Muscle layer of duodenum (tissue), 2 donors: ENCODE measurements at regions not wholly inside any gene's neighbourhood (a gene's known extent, or its start where the extent isn't known, plus 50 kb on each side); places are given as distances from the start of the nearest gene placed in this dataset.

Experiments
- H3K27ac ChIP-seq: one replicate; pipeline ENCODE4 v1.7.0; 2013; ENCODE audit warnings: mild to moderate bottlenecking, low read length
- H3K27me3 ChIP-seq: one replicate; pipeline ENCODE4 v1.7.0; 2013; ENCODE audit warnings: low read depth, mild to moderate bottlenecking, control low read depth, low read length
- H3K36me3 ChIP-seq, 2 donors: one replicate each; pipeline ENCODE4 v1.7.0; 2013; ENCODE audit warnings: low read length in 2 of 2, control low read depth in 1 of 2, mild to moderate bottlenecking in 1 of 2; ENCODE audit not compliant: insufficient read depth in 2 of 2, control insufficient read depth in 1 of 2
- H3K4me1 ChIP-seq, 2 donors: one replicate each; pipeline ENCODE4 v1.7.0; 2013; ENCODE audit warnings: low read length in 2 of 2, mild to moderate bottlenecking in 2 of 2, control low read depth in 1 of 2, moderate library complexity in 1 of 2; ENCODE audit not compliant: insufficient read depth in 2 of 2, control insufficient read depth in 1 of 2
- H3K4me3 ChIP-seq, 2 donors: one replicate each; pipeline ENCODE4 v1.7.0; 2013; ENCODE audit warnings: low read length in 2 of 2, low read depth in 1 of 2, mild to moderate bottlenecking in 1 of 2
- H3K9me3 ChIP-seq, 2 donors: one replicate each; pipeline ENCODE4 v1.7.0; 2013; ENCODE audit warnings: low read length in 2 of 2, control low read depth in 1 of 2, mild to moderate bottlenecking in 1 of 2; ENCODE audit not compliant: control insufficient read depth in 1 of 2
- donor health status: healthy.

DNA sequence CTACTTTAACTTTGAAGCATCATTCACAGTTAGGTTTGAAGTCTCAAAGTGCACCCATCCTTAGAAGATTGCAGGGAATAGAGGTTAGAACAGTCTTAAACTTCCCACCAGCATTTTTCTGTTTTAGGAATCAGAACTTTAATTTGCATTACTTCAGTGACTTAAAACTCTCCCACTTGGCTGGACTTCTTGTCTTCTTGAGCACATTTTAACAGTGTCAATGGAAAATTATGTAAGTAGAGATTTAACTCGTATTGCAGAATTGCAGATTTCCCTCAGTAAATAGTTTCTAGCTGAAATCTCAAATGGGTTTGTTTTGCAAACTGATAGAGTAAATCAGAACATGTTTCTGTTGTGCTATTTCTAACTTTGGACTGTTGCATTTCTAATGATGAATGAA is 369.6 kb downstream of the OTOL1 start:
- no peaks in the 10 kb centered on the region for H3K4me1 ChIP-seq
- no peak overlapping the region for H3K4me3 ChIP-seq
- no peaks in the 10 kb centered on the region for H3K9me3 ChIP-seq
- no peaks in the 10 kb centered on the region for H3K36me3 ChIP-seq
- no peaks in the 10 kb centered on the region for H3K27me3 ChIP-seq
- H3K27ac ChIP-seq = no peak overlapping the region

- Histone ChIP-seq H3K36me3 (no peaks in the 10 kb centered on the region), H3K4me3 (no peak overlapping the region), H3K27ac (no peak overlapping the region), H3K27me3 (no peaks in the 10 kb centered on the region), H3K4me1 (no peaks in the 10 kb centered on the region), H3K9me3 (peaks cover 0 to 4% of the 10 kb centered on the region in 2 donors)
Measured at GRCh38 chr3:161875483-161875882, 378.9 kb downstream of the OTOL1 start.

DNA sequence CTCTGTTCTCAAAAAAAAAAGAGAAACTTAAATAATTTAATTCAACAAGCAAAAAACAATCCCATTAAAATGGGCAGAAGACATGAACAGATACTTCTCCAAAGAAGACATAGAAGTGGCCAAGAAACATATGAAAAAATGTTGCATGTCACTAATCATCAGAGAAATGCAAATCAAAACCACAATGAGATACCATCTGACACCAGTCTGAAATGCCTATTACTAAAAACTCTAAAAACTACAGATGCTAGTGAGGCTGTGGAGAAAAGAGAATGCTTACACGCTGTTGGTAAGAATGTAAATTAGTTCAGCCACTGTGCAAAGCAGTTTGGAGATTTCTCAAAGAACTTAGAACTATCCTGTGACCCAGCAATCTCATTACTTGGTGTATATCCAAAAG is 382.9 kb downstream of the OTOL1 start:
- Histone ChIP-seq H3K27me3 (no peaks in the 10 kb centered on the region), H3K4me1 (no peaks in the 10 kb centered on the region), H3K36me3 (no peaks in the 10 kb centered on the region), H3K27ac (no peak overlapping the region), H3K9me3 (peaks cover 0 to 4% of the 10 kb centered on the region in 2 donors), H3K4me3 (no peak overlapping the region)

GRCh38 chr3:161884830-161885229 is 388.2 kb downstream of the OTOL1 start:
- no peak overlapping the region for H3K27ac ChIP-seq

GRCh38 chr3:161890147-161890625 is 393.6 kb downstream of the OTOL1 start:
- H3K27me3 ChIP-seq = no peaks in the 10 kb centered on the region
- no peaks in the 10 kb centered on the region for H3K4me1 ChIP-seq
- H3K4me3 ChIP-seq = no peak overlapping the region
- H3K9me3 ChIP-seq = peaks cover 0 to 10% of the 10 kb centered on the region in 2 donors
- H3K27ac ChIP-seq = no peak overlapping the region
- H3K36me3 ChIP-seq = no peaks in the 10 kb centered on the region

More at GRCh38 chr3:161884830-161885229, 388.2 kb downstream of the OTOL1 start:
- Histone ChIP-seq H3K9me3 (peaks cover 0 to 3% of the 10 kb centered on the region in 2 donors), H3K36me3 (no peaks in the 10 kb centered on the region), H3K27me3 (no peaks in the 10 kb centered on the region), H3K4me1 (no peaks in the 10 kb centered on the region), H3K4me3 (no peak overlapping the region)

DNA sequence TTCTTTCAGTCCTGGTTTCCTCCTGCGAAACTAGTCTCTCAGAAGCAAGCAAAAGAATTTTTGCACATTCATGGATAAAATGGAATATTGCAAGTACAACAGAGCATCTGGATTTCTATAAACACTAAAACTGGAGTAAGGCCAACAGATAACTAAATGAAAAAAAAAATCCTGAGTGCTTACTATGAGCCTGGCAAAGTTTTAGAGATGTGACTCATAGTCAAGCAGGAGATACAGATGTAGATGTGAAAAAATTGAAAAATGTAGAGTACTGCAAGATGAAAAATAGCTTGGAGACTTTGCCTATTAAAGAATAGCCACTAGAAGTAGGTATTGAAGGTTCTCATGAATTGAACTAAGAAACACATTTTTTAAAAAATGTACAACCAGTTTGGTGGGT is 397.4 kb downstream of the OTOL1 start:
- Histone ChIP-seq H3K36me3 (no peaks in the 10 kb centered on the region), H3K27ac (no peak overlapping the region), H3K4me1 (no peaks in the 10 kb centered on the region), H3K4me3 (no peak overlapping the region), H3K27me3 (no peaks in the 10 kb centered on the region), H3K9me3 (peaks cover 0 to 10% of the 10 kb centered on the region in 2 donors)

DNA sequence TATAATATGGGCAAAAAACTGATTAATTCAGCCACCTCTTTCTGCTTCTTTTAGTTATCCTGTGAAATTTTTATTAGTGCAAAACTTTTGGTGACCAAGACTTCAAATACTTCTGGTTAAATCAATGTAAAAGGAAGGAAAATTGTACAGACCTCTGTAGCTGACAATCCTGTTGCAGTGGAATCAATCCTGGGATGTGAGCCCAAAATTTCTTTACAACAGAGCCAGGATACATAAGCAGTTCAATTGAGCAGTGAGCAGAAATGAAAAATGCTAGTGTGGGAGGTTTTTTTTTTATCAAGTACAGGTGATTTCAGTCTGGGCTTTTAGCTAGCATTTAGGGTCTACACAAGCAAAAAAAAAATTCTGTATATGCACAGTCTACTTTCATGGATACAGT is 398.0 kb downstream of the OTOL1 start:
- peaks cover 0 to 10% of the 10 kb centered on the region in 2 donors for H3K9me3 ChIP-seq
- H3K27ac ChIP-seq = no peak overlapping the region
- H3K36me3 ChIP-seq = no peaks in the 10 kb centered on the region
- H3K4me3 ChIP-seq = no peak overlapping the region
- no peaks in the 10 kb centered on the region for H3K27me3 ChIP-seq
- H3K4me1 ChIP-seq = no peaks in the 10 kb centered on the region

GRCh38 chr3:161905520-161906132 is 409.0 kb downstream of the OTOL1 start:
- Histone ChIP-seq H3K4me1 (no peaks in the 10 kb centered on the region), H3K9me3 (no peaks in the 10 kb centered on the region), H3K36me3 (no peaks in the 10 kb centered on the region), H3K27ac (no peak overlapping the region), H3K4me3 (no peak overlapping the region), H3K27me3 (no peaks in the 10 kb centered on the region)

GRCh38 chr3:161913786-161914389 is 417.3 kb downstream of the OTOL1 start:
- H3K27me3 ChIP-seq = no peaks in the 10 kb centered on the region
- H3K4me1 ChIP-seq = peaks cover 0 to 4% of the 10 kb centered on the region in 2 donors
- H3K36me3 ChIP-seq = no peaks in the 10 kb centered on the region
- no peaks in the 10 kb centered on the region for H3K9me3 ChIP-seq
- no peak overlapping the region for H3K4me3 ChIP-seq
- no peak overlapping the region for H3K27ac ChIP-seq

GRCh38 chr3:161914703-161915417 is 418.3 kb downstream of the OTOL1 start:
- Histone ChIP-seq H3K36me3 (no peaks in the 10 kb centered on the region), H3K27me3 (no peaks in the 10 kb centered on the region), H3K9me3 (no peaks in the 10 kb centered on the region), H3K27ac (no peak overlapping the region), H3K4me3 (no peak overlapping the region), H3K4me1 (peaks cover 0 to 4% of the 10 kb centered on the region in 2 donors)

- no peaks in the 10 kb centered on the region for H3K36me3 ChIP-seq
- H3K4me1 ChIP-seq = peaks cover 0 to 4% of the 10 kb centered on the region in 2 donors
- no peak overlapping the region for H3K27ac ChIP-seq
- no peaks in the 10 kb centered on the region for H3K9me3 ChIP-seq
- H3K27me3 ChIP-seq = no peaks in the 10 kb centered on the region
- H3K4me3 ChIP-seq = no peak overlapping the region
Measured at GRCh38 chr3:161915418-161915750, 418.8 kb downstream of the OTOL1 start.
